OCI-LY1 (cell line): ENCODE measurements at regions not wholly inside any gene's neighbourhood (a gene's known extent, or its start where the extent isn't known, plus 50 kb on each side); places are given as distances from the start of the nearest gene placed in this dataset.

Experiments
- H2AFZ ChIP-seq: fragments of 200-600 bp; sonication (generic), shearing (Covaris generic); 2 replicates; pipeline ENCODE4 v1.6.0; 2014; ENCODE audit warnings: antibody characterized with exemption, mild to moderate bottlenecking, low read length
- H3F3A ChIP-seq: fragments of 200-600 bp; sonication (generic), shearing (Covaris generic); 2 replicates; pipeline ENCODE4 v1.6.0; 2014; ENCODE audit warnings: mild to moderate bottlenecking, antibody characterized with exemption, low read length, moderate library complexity; ENCODE audit not compliant: insufficient read depth
- H3K27ac ChIP-seq: fragments of 200-600 bp; sonication (generic); 2 replicates; pipeline ENCODE4 v1.5.1; 2014; ENCODE audit warnings: low read length, mixed run types, mild to moderate bottlenecking, low read depth; ENCODE audit not compliant: poor library complexity, severe bottlenecking
- H3K27me3 ChIP-seq: fragments of 200-600 bp; sonication (generic); 2 replicates; pipeline ENCODE4 v1.6.0; 2014; ENCODE audit warnings: antibody characterized with exemption, mild to moderate bottlenecking, low read length, moderate library complexity; ENCODE audit not compliant: insufficient read depth
- H3K36me3 ChIP-seq: fragments of 200-600 bp; sonication (generic); 2 replicates; pipeline ENCODE4 v1.6.1; 2014; ENCODE audit warnings: mild to moderate bottlenecking, antibody characterized with exemption, low read length, moderate library complexity, mixed read lengths; ENCODE audit not compliant: insufficient read depth
- H3K4me1 ChIP-seq: fragments of 200-600 bp; sonication (generic); 2 replicates; pipeline ENCODE4 v1.5.1; 2014; ENCODE audit warnings: mild to moderate bottlenecking, low read length, moderate library complexity; ENCODE audit not compliant: insufficient read depth, severe bottlenecking
- H3K4me2 ChIP-seq: fragments of 200-600 bp; sonication (generic), shearing (Covaris generic); 2 replicates; pipeline ENCODE4 v1.6.1; 2014; ENCODE audit warnings: low read length
- H3K4me3 ChIP-seq: fragments of 200-600 bp; sonication (generic); 2 replicates; pipeline ENCODE4 v1.5.1; 2014; ENCODE audit warnings: low read length, low read depth, mild to moderate bottlenecking, mixed read lengths; ENCODE audit not compliant: poor library complexity, severe bottlenecking
- H3K79me2 ChIP-seq: fragments of 200-600 bp; shearing (Covaris generic); 2 replicates; pipeline ENCODE4 v1.6.1; 2016; ENCODE audit warnings: mixed run types, low read length, mixed read lengths; ENCODE audit not compliant: insufficient read depth
- H3K9ac ChIP-seq: fragments of 200-600 bp; sonication (generic), shearing (Covaris generic); 2 replicates; pipeline ENCODE4 v1.6.1; 2014; ENCODE audit warnings: mild to moderate bottlenecking, low read length, mixed read lengths
- H3K9me2 ChIP-seq: fragments of 200-600 bp; sonication (generic), shearing (Covaris generic); 2 replicates; pipeline ENCODE4 v1.6.1; 2014; ENCODE audit warnings: low read depth, mild to moderate bottlenecking, low read length, mixed read lengths
- H3K9me3 ChIP-seq: fragments of 200-600 bp; shearing (Covaris generic); 2 replicates; pipeline ENCODE4 v1.6.1; 2014; ENCODE audit warnings: low read length, mixed read lengths
- H4K20me1 ChIP-seq: fragments of 200-600 bp; sonication (generic), shearing (Covaris generic); 2 replicates; pipeline ENCODE4 v1.6.0; 2016; ENCODE audit warnings: mild to moderate bottlenecking, low read length; ENCODE audit not compliant: insufficient read depth
- EZH2 ChIP-seq: fragments of 200-600 bp; sonication (generic), shearing (Covaris generic); IDR thresholded peaks from 2 replicates; pipeline ENCODE4 v1.8.0; 2017; ENCODE audit warnings: borderline replicate concordance, mixed run types, mild to moderate bottlenecking, antibody characterized with exemption, low read length, moderate library complexity, mixed read lengths
- TF ChIP-seq, protein P1 (sequence below): fragments of 200-600 bp; sonication (generic), shearing (Covaris generic); IDR thresholded peaks from 2 replicates; pipeline ENCODE4 v1.5.1; 2017; ENCODE audit warnings: mild to moderate bottlenecking, antibody characterized with exemption, low read length, moderate library complexity, mixed read lengths

DNA sequence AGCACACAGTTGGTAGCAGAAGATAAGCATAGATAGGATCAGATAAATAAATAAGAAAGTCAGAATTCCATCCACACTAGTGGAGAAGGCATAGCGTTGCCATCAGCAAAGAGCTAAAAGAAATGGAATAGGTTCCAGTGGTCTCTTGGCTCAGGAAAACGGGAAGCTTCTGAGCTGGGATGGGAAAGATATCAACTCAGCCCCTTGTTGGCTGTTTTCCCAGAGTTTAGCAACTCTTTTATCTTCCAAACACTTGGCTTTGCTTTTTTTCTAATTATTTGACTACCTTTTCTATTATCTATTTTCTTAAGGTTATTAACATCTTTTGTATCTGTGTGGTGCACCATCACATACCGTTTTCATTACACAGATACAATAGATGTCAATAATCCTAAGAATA lies 445.7 kb upstream of the TRPC7 start:
- H3K9me2 ChIP-seq, result no peaks in the 10 kb centered on the region
- no peaks in the 10 kb centered on the region for H3K36me3 ChIP-seq
- no peaks in the 10 kb centered on the region for H4K20me1 ChIP-seq
- no peaks in the 10 kb centered on the region for H3K27me3 ChIP-seq
- H3K4me3 ChIP-seq, result no peak overlapping the region
- no peaks in the 10 kb centered on the region for H3K9me3 ChIP-seq
- TF ChIP-seq EZH2, result no peak
- TF ChIP-seq, protein P1, sequence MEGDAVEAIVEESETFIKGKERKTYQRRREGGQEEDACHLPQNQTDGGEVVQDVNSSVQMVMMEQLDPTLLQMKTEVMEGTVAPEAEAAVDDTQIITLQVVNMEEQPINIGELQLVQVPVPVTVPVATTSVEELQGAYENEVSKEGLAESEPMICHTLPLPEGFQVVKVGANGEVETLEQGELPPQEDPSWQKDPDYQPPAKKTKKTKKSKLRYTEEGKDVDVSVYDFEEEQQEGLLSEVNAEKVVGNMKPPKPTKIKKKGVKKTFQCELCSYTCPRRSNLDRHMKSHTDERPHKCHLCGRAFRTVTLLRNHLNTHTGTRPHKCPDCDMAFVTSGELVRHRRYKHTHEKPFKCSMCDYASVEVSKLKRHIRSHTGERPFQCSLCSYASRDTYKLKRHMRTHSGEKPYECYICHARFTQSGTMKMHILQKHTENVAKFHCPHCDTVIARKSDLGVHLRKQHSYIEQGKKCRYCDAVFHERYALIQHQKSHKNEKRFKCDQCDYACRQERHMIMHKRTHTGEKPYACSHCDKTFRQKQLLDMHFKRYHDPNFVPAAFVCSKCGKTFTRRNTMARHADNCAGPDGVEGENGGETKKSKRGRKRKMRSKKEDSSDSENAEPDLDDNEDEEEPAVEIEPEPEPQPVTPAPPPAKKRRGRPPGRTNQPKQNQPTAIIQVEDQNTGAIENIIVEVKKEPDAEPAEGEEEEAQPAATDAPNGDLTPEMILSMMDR, result no peak
- H3F3A ChIP-seq, result no peaks in the 10 kb centered on the region
- no peaks in the 10 kb centered on the region for H3K4me1 ChIP-seq
- H2AFZ ChIP-seq, result no peak overlapping the region
- no peak overlapping the region for H3K9ac ChIP-seq
- H3K27ac ChIP-seq, result no peak overlapping the region
- no peaks in the 10 kb centered on the region for H3K79me2 ChIP-seq
- H3K4me2 ChIP-seq, result no peak overlapping the region

DNA sequence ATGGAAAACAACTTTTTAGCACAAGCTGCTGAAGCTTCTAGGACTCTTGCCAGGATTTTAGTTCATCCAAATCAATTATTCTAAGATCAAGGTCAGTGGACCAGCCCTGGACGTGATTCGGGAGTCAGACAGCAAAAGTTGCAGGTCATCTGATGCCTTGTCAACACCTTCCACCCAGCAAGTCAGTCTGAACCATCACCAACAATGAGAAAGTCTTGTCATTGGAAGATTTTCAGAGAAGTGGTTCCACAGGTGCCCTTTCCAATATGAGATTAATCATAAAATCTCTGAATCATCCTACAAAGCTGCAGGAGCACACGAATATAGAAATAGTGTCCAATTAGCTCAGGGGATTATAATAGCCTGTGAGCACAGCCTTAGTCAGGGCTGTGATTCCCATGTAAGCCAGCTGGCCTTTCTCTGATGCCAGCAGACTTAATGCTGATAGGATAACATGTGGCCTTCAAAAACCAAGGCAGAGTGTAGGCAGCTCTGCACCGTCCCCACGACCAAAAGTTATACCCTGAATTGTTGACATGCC lies 445.0 kb upstream of the TRPC7 start:
- no peak overlapping the region for H2AFZ ChIP-seq
- TF ChIP-seq EZH2, result no peak
- TF ChIP-seq, protein P1, result no peak
- H3K9me3 ChIP-seq, result no peaks in the 10 kb centered on the region
- no peaks in the 10 kb centered on the region for H3K9me2 ChIP-seq
- H3K4me3 ChIP-seq, result no peak overlapping the region
- no peaks in the 10 kb centered on the region for H3K79me2 ChIP-seq
- H3K27ac ChIP-seq, result no peak overlapping the region
- H3K4me2 ChIP-seq, result no peak overlapping the region
- no peaks in the 10 kb centered on the region for H3K27me3 ChIP-seq
- H3F3A ChIP-seq, result no peaks in the 10 kb centered on the region
- H3K4me1 ChIP-seq, result no peaks in the 10 kb centered on the region
- no peak overlapping the region for H3K9ac ChIP-seq
- no peaks in the 10 kb centered on the region for H4K20me1 ChIP-seq
- no peaks in the 10 kb centered on the region for H3K36me3 ChIP-seq

DNA sequence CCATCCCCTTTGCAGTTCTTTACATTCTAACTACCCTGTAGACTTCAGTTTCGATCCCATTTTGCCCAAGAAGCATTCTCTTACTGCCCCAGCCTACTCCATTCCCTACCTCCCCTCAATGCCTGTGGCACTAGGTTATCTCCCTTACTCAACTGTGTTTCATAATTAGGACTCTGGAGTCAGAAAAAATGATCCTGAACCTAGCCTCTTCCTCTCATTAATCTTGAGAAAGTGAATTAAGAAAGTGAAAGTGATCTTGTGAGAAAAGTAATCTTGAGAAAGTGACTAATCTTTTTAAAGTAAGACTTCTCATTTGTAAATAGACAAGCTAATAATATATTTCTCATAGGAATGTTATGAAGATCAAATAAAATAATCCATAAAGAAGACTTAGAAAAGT lies 444.0 kb upstream of the TRPC7 start:
- no peaks in the 10 kb centered on the region for H3F3A ChIP-seq
- H3K9me2 ChIP-seq, result no peaks in the 10 kb centered on the region
- H3K27ac ChIP-seq, result no peak overlapping the region
- H3K36me3 ChIP-seq, result no peaks in the 10 kb centered on the region
- H4K20me1 ChIP-seq, result no peaks in the 10 kb centered on the region
- H3K9me3 ChIP-seq, result no peaks in the 10 kb centered on the region
- H3K27me3 ChIP-seq, result no peaks in the 10 kb centered on the region
- no peak overlapping the region; the same call in 1 of the 2 replicates for H3K4me2 ChIP-seq
- H3K4me1 ChIP-seq, result no peaks in the 10 kb centered on the region
- no peak overlapping the region for H2AFZ ChIP-seq
- H3K9ac ChIP-seq, result no peak overlapping the region
- H3K79me2 ChIP-seq, result no peaks in the 10 kb centered on the region
- H3K4me3 ChIP-seq, result no peak overlapping the region
- TF ChIP-seq EZH2, result no peak
- TF ChIP-seq, protein P1, result no peak
